HT1080 (cell line): ENCODE measurements at regions not wholly inside any gene's neighbourhood (a gene's known extent, or its start where the extent isn't known, plus 50 kb on each side); places are given as distances from the start of the nearest gene placed in this dataset.
A peak's percentile ranks its signal among the peaks of the same experiment; 100 is the strongest.

ENCODE experiments used
- DNase-seq: peaks from one replicate; pipeline ENCODE4 v3.0.0-alpha.2; 2015; ENCODE audit warnings: low read depth

GRCh38 chr7:25876092-25876491 is 275.9 kb upstream of the NFE2L3 start:
- DNase-seq: no peak

GRCh38 chr7:25877802-25878789 is 273.9 kb upstream of the NFE2L3 start:
- DNase-seq: no peak

DNA sequence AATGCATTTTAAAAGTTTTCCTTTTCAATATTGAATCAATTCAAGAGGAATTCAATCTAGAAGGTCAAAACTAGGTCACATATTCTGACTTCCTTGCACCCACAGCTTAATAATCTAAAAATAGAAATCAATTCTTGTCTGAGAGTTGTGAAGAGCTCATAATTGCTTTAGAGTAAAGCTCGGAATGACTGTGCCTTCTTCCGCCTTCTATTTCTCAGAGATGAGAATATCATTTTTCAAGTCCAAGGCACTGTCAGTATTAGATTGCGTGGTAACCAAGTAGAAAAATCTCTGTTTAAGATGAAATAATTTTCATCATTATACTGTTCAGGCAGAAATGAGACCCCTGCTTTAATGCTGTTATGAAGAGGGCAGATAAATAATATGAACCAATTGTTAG is 272.2 kb upstream of the NFE2L3 start:
- DNase-seq: no peak

- DNase-seq: no peak
These were observed 270.5 kb upstream of the NFE2L3 start for GRCh38 chr7:25881317-25882037.

GRCh38 chr7:25882151-25882773 is 269.7 kb upstream of the NFE2L3 start:
- DNase-seq: no peak

DNA sequence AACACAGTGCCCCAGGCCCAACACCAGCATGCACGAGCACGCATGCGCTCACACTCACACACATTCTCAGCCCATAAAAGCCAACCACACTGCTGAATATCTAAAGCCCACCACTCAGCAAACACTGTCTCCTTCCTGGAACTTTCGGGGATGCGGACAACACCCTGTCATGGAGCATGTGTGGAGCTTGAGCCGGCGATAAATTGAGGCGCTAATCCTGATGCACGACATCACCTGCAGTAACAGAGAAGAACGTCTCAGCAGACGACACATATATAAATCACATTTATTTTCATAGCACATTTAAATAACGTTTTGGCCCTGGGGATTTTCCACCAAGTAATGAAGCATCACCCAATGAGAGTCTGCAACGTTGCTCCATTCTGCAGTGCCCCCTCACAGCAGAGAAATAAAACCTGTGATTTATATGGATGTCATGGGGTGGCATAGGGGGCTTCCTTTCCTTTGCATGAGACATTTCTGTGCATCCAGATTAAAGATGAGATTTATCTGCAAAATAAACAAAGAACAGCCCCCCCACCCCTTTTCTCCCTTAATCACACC is 267.7 kb upstream of the NFE2L3 start:
- DNase-seq: no peak

DNA sequence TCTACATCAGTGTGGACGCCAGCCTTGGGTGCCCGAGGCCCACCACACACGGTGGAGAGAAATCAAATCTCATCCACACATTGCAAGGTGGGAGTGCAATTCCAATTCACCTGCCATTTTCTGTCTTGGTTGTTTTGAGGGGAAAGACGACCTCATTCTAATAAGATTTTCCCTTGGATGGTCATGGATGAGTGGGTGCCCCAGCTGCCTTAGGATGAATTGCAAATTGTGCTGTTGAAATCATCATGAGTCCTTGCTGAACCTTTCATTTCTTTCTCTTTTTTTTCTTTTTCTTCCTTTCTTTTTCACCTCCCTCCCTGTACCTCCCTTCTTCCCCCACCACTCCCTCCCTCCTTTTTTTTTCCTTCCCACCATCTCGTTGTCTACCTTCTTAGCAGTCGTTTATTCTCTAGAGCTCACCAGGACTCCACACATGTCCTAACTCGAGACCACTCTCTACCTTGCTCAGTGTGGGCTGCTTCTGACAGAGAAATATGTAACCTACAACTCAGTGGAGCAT is 266.9 kb upstream of the NFE2L3 start:
- no peak for DNase-seq

DNA sequence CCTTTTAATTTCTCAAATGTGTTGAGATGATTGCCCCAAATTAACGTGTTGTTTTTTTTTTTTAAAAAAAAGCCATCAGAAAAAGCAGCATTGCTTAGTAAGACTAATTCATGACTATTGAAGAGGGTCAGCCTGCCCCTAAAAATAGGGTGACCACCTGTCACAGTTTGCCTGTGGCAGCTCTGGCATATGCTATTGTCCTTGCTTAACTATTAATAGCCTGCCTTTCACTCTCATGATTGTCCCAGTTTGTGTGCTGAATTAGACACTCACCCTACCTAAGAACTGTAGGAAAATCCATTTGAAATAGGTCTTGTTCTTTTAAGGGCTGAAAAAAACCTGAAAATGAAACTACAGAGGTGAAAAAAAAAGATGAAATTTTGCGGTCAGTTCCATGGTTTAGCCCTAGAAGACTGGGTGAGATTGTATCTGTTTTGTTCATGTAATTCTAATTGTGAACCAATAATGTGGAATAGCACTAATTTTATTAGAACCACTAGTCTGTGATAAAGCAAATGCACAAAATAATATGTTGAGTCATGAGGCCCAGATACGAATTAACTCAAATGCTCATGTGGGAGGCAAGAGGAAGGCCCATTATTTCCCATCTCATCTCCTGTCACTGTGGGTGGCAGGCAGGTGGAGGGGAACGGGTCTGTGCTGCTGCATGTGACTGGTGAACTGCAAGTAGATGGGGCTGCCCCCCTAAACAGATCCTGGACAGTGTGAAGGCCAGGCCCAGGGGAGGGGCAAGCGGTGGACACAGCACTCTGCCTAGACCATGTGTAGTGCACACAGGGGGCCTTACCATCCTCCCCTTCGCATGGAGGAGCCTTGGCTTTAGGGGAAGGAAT is 265.4 kb upstream of the NFE2L3 start:
- DNase-seq: no peak

- no peak for DNase-seq
These were observed 264.7 kb upstream of the NFE2L3 start for GRCh38 chr7:25887266-25887665.

GRCh38 chr7:25887795-25888559 is 264.0 kb upstream of the NFE2L3 start:
- DNase-seq: no peak

DNA sequence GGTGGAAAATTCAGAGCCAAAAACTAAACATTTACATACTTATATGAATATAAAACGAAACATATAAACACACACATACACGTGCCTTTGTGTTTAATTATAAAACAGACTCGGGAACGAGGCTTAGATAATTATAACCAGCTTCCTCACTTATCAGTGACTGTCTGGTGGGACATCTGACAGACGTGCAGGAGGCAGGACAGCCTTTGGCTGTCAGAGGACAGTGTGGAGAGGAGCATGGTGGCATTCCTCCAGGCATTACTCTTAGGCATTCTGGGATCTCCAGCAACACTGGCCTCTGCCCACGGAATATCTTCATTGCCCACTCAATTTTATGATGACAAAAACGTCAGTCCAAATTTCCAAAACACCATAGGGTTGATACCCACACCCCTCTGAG is 262.2 kb upstream of the NFE2L3 start:
- no peak for DNase-seq

GRCh38 chr7:25891591-25891990 is 260.4 kb upstream of the NFE2L3 start:
- no peak for DNase-seq

GRCh38 chr7:25893436-25893835 is 258.6 kb upstream of the NFE2L3 start:
- no peak for DNase-seq

DNA sequence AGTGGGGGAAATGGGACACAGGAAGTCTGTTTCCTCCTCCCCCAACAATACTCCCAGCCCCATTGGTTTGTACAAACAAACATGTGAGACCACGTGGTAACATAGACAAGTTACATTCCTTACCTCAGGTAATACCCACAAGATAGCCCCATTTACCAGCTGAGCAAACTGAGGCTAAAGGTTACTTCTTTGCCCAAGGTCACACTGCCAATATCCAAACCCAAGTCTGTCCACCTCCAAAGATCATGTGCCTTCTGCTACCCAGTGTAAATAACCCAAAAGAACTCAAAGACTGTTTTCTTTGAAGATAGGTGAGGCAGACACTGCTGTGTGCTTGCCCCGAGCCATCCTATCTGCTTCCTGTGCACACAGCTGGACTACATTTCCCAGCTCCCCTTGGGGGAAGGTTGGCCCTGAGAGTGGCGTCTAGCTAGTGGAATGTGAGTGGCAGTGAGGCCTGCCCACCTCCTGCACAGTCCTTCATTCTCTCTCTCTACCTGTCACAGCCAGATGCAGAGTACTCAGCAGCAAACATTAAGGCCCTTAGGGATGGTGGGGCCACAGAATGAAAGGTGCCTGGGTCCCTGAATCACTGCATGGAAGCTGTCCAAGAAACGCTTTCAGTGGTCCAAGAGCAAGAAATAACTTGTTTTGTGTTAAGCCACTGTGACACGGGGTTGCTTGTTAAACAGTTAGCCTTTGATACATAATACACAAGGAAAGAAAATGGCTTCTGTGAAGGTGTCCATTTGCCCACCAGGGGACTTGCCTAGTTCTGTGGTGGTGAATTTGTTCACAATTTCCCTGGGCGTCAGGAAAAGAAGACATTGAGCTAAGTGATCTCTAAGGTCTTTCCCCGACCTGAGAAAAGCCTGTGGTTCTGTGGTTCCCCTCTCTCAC is 257.7 kb upstream of the NFE2L3 start:
- DNase-seq: peak; percentile 24

DNA sequence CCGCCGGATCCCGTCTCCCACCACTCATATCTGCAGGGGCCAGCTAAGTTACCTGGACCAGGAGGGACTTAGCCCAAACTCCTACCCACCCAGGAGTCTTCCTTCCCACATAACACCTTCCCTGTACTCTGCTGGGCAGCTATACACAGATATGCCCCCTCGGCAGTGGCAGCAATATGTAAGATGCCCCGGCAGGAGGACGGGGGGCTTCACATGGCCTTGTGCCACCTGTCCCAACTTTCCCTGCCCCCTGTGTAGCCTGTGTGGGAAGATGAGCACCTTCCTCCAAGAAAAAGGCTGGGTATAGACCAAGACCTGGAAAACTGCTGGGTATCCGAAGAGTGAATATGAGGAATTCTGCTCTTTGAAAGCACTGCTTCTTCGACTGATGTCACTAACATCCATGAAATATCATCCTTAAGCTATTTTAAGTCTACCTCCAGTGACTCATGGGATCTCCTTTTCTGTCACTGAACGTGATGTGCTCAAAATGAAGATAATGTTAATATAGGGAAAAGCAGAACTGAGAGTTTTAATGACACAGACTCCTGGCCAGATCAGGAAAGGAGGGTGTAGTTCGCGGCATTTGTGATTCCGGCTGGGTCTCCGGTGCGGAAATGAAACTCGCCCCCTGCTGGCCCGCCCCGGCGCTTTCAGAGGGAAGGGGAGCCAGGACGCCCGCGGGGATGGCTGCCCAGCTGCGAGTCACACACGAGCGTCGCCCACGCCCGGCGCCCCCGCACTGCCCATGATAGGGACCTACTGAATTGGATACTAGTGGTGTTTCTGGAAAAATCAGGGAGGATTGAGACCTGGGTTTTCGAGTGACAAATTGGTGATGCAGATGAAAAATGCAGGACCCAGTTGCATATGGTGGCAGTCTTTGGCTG is 256.9 kb upstream of the NFE2L3 start:
- no peak for DNase-seq

- DNase-seq: no peak
These were observed 256.2 kb upstream of the NFE2L3 start for GRCh38 chr7:25895792-25896171.

GRCh38 chr7:25897261-25897782 is 254.7 kb upstream of the NFE2L3 start:
- no peak for DNase-seq
